ENCODE measurements at regions not wholly inside any gene's neighbourhood (a gene's known extent, or its start where the extent isn't known, plus 50 kb on each side); places are given as distances from the start of the nearest gene placed in this dataset.
"Not testable (repeated sequence)": the region's sequence is repeated elsewhere in the genome, so short reads cannot be mapped to it uniquely, and the experiment has no call there.

GRCh38 chr3:153567556-153567955 is 405.5 kb downstream of the RAP2B start:
- no peak for DNase-seq

GRCh38 chr3:153570481-153570880 is 408.5 kb downstream of the RAP2B start:
- DNase-seq: not testable (repeated sequence)

GRCh38 chr3:153572165-153572564 is 410.1 kb downstream of the RAP2B start:
- no peak for DNase-seq

GRCh38 chr3:153572654-153573053 is 410.6 kb downstream of the RAP2B start:
- DNase-seq: no peak

GRCh38 chr3:153573481-153573880 is 411.5 kb downstream of the RAP2B start:
- no peak for DNase-seq

- no peak for DNase-seq
These were observed 412.4 kb downstream of the RAP2B start for GRCh38 chr3:153574445-153574844.

GRCh38 chr3:153577059-153577736 is 415.2 kb downstream of the RAP2B start:
- DNase-seq: no peak

GRCh38 chr3:153578046-153578445 is 416.0 kb downstream of the RAP2B start:
- no peak for DNase-seq

GRCh38 chr3:153590051-153590450 is 428.0 kb downstream of the RAP2B start:
- DNase-seq: no peak

- DNase-seq: no peak
These were observed 429.7 kb downstream of the RAP2B start for GRCh38 chr3:153591561-153592245.

GRCh38 chr3:153595186-153595815 is 433.3 kb downstream of the RAP2B start:
- DNase-seq: no peak

- DNase-seq: no peak
These were observed 434.4 kb downstream of the RAP2B start for GRCh38 chr3:153596401-153596800.

- DNase-seq: no peak
These were observed 437.7 kb downstream of the RAP2B start for GRCh38 chr3:153599685-153600084.

- DNase-seq: no peak
These were observed 438.9 kb downstream of the RAP2B start for GRCh38 chr3:153600896-153601295.

- no peak for DNase-seq
These were observed 439.4 kb downstream of the RAP2B start for GRCh38 chr3:153601374-153601853.

GRCh38 chr3:153602801-153603200 is 440.8 kb downstream of the RAP2B start:
- DNase-seq: no peak

GRCh38 chr3:153614140-153614539 is 452.1 kb downstream of the RAP2B start:
- no peak for DNase-seq

GRCh38 chr3:153614563-153614962 is 452.5 kb downstream of the RAP2B start:
- no peak for DNase-seq

- no peak for DNase-seq
These were observed 453.8 kb downstream of the RAP2B start for GRCh38 chr3:153615863-153616262.

GRCh38 chr3:153617463-153617862 is 455.4 kb downstream of the RAP2B start:
- no peak for DNase-seq

- DNase-seq: no peak
These were observed 456.1 kb downstream of the RAP2B start for GRCh38 chr3:153618176-153618575.

GRCh38 chr3:153619268-153619667 is 457.2 kb downstream of the RAP2B start:
- DNase-seq: no peak

- DNase-seq: no peak
These were observed 459.9 kb downstream of the RAP2B start for GRCh38 chr3:153621953-153622352.

GRCh38 chr3:153623834-153624233 is 461.8 kb downstream of the RAP2B start:
- DNase-seq: no peak
